CD14-positive monocyte (primary cell): ENCODE measurements at regions not wholly inside any gene's neighbourhood (a gene's known extent, or its start where the extent isn't known, plus 50 kb on each side); places are given as distances from the start of the nearest gene placed in this dataset.

Source experiments
- DNase-seq, 3 donors: peaks; one replicate each; pipeline ENCODE4 v3.0.0-alpha.2; 2011 to 2022
- H2AFZ ChIP-seq: 2 replicates; pipeline ENCODE4 v1.6.0; 2012; ENCODE audit warnings: mild to moderate bottlenecking, low read depth, low read length, inconsistent platforms; ENCODE audit not compliant: insufficient read depth, poor library complexity, severe bottlenecking
- H3K27ac ChIP-seq, 2 donors: 1 replicate in 1 of 2; 2 replicates in 1 of 2; pipeline ENCODE4 v1.5.1; 2012 to 2013; ENCODE audit warnings: low read length in 2 of 2, control low read depth in 1 of 2, inconsistent platforms in 1 of 2, low read depth in 1 of 2, mild to moderate bottlenecking in 1 of 2
- H3K27me3 ChIP-seq, 2 donors: one replicate each; pipeline versions ENCODE4 v1.6.0 to v1.6.1; 2011 to 2013; ENCODE audit warnings: low read length in 2 of 2; ENCODE audit not compliant: control insufficient read depth in 2 of 2, insufficient read depth in 2 of 2
- H3K36me3 ChIP-seq, 2 donors: replicated peaks in 1 of 2; 1 replicate in 1 of 2; 2 replicates in 1 of 2; pipeline versions ENCODE4 v1.5.1 to v1.6.1; 2012 to 2013; ENCODE audit warnings: low read length in 2 of 2, control low read depth in 1 of 2, inconsistent platforms in 1 of 2, mild to moderate bottlenecking in 1 of 2; ENCODE audit not compliant: insufficient read depth in 2 of 2, control insufficient read depth in 1 of 2
- H3K4me1 ChIP-seq, 2 donors: 1 replicate in 1 of 2; 2 replicates in 1 of 2; pipeline versions ENCODE4 v1.5.1 to v1.6.1; 2012 to 2013; ENCODE audit warnings: low read length in 2 of 2, control low read depth in 1 of 2, inconsistent platforms in 1 of 2, mild to moderate bottlenecking in 1 of 2, moderate library complexity in 1 of 2; ENCODE audit not compliant: insufficient read depth in 2 of 2, control insufficient read depth in 1 of 2
- H3K4me2 ChIP-seq: replicated peaks from 2 replicates; pipeline ENCODE3; 2012; ENCODE audit warnings: low read length, moderate library complexity, mild to moderate bottlenecking; ENCODE audit not compliant: poor library complexity, severe bottlenecking; ENCODE audit errors: extremely low read depth
- H3K4me3 ChIP-seq, 3 experiments: fragments of 200-600 bp in 1 of 3; sonication (generic) in 1 of 3; replicated peaks in 1 of 3; 1 replicate in 2 of 3; 2 replicates in 1 of 3; pipeline ENCODE4 v1.5.1; 2011 to 2013; ENCODE audit warnings: low read length in 3 of 3, mild to moderate bottlenecking in 3 of 3, control low read depth in 2 of 3, low read depth in 2 of 3, inconsistent platforms in 1 of 3, moderate library complexity in 1 of 3
- H3K79me2 ChIP-seq: 2 replicates; pipeline ENCODE4 v1.6.0; 2012; ENCODE audit warnings: mild to moderate bottlenecking, control low read depth, inconsistent platforms, low read length, moderate library complexity; ENCODE audit not compliant: insufficient read depth
- H3K9ac ChIP-seq: 2 replicates; pipeline ENCODE4 v1.6.0; 2017; ENCODE audit warnings: low read length, mild to moderate bottlenecking; ENCODE audit not compliant: insufficient read depth, poor library complexity, severe bottlenecking
- H3K9me3 ChIP-seq, 2 donors: replicated peaks in 1 of 2; 1 replicate in 1 of 2; 2 replicates in 1 of 2; pipeline versions ENCODE4 v1.5.1 to v1.6.1; 2012 to 2013; ENCODE audit warnings: low read length in 2 of 2, control low read depth in 1 of 2; ENCODE audit not compliant: control insufficient read depth in 1 of 2, insufficient read depth in 1 of 2
- H4K20me1 ChIP-seq: 2 replicates; pipeline ENCODE4 v1.6.0; 2012; ENCODE audit warnings: mild to moderate bottlenecking, low read length, control low read depth, moderate library complexity; ENCODE audit not compliant: insufficient read depth
- H3K27ac Mint-ChIP-seq, 7 donors: one replicate each; pipeline ENCODE4 v1.8.0; 2020; ENCODE audit warnings: mild to moderate bottlenecking in 7 of 7, mixed read lengths in 7 of 7, moderate library complexity in 6 of 7, inconsistent platforms in 2 of 7
- H3K27me3 Mint-ChIP-seq, 3 donors: one replicate each; pipeline ENCODE4 v1.8.0; 2021 to 2022; ENCODE audit warnings: low read depth in 3 of 3, mild to moderate bottlenecking in 3 of 3, mixed read lengths in 3 of 3, moderate library complexity in 3 of 3, inconsistent platforms in 1 of 3
- H3K36me3 Mint-ChIP-seq, 2 donors: one replicate each; pipeline ENCODE4 v1.8.0; 2020; ENCODE audit warnings: mixed read lengths in 2 of 2, inconsistent platforms in 1 of 2, mild to moderate bottlenecking in 1 of 2
- H3K4me1 Mint-ChIP-seq: one replicate; pipeline ENCODE4 v1.8.0; 2020; ENCODE audit warnings: mild to moderate bottlenecking, mixed read lengths
- H3K4me3 Mint-ChIP-seq, 2 donors: one replicate each; pipeline ENCODE4 v1.8.0; 2020; ENCODE audit warnings: mild to moderate bottlenecking in 2 of 2, mixed read lengths in 2 of 2, moderate library complexity in 1 of 2
- H3K9me3 Mint-ChIP-seq, 7 donors: one replicate each; pipeline ENCODE4 v1.8.0; 2020 to 2022; ENCODE audit warnings: mixed read lengths in 7 of 7, mild to moderate bottlenecking in 6 of 7, moderate library complexity in 6 of 7, inconsistent platforms in 2 of 7
- CTCF ChIP-seq: fragments of 200-600 bp; IDR thresholded peaks from one replicate; pipeline ENCODE4 v1.8.0; 2022; ENCODE audit warnings: antibody characterized with exemption, mild to moderate bottlenecking
- WGBS: methylation state at CpG from one replicate; pipeline ENCODE4 v1.1.5; 2013; ENCODE audit warnings: missing lambda C conversion rate; ENCODE audit not compliant: insufficient coverage; 5-methylcytosine and 5-hydroxymethylcytosine counted together
- intact Hi-C, 2 donors: fragments of 100-400 bp; cut with micrococcal nuclease; formaldehyde crosslinking; loops; one replicate each; pipeline versions ENCODE4 v1.15.0 to v1.15.1; 2023

GRCh38 chr10:1980459-1980858 is 243.1 kb upstream of the ADARB2 start:
- H3K4me1 Mint-ChIP-seq, result no peaks in the 10 kb centered on the region
- H3K4me3 Mint-ChIP-seq, result no peak overlapping the region
- Histone ChIP-seq H2AFZ (no peak overlapping the region), H3K9me3 (peaks cover 0 to 11% of the 10 kb centered on the region in 2 donors), H3K27ac (no peak overlapping the region), H4K20me1 (no peaks in the 10 kb centered on the region), H3K9ac (no peak overlapping the region), H3K4me1 (no peaks in the 10 kb centered on the region), H3K4me3 (no peak overlapping the region), H3K36me3 (no peaks in the 10 kb centered on the region), H3K79me2 (no peaks in the 10 kb centered on the region), H3K4me2 (no peak overlapping the region), H3K27me3 (no peaks in the 10 kb centered on the region)
- H3K36me3 Mint-ChIP-seq, result no peaks in the 10 kb centered on the region
- no peak overlapping the region for H3K27ac Mint-ChIP-seq
- 70% methylated on average over 2 of the region's 3 CpGs for WGBS
- peaks cover 0 to 15% (median 6%) of the 10 kb centered on the region in 7 donors for H3K9me3 Mint-ChIP-seq
- peaks cover 0 to 4% (median 4%) of the 10 kb centered on the region in 3 donors for H3K27me3 Mint-ChIP-seq
- no peak for DNase-seq
- intact Hi-C loops, result no loop called here
- TF ChIP-seq CTCF, result no peak

GRCh38 chr10:1978584-1978983 is 241.3 kb upstream of the ADARB2 start:
- H3K4me2 ChIP-seq, result no peak overlapping the region
- no peak for DNase-seq
- no peak overlapping the region for H2AFZ ChIP-seq
- 45% methylated on average over 1 of the region's 3 CpGs for WGBS
- no peaks in the 10 kb centered on the region for H3K79me2 ChIP-seq
- Mint-ChIP-seq H3K36me3 (no peaks in the 10 kb centered on the region), H3K4me1 (no peaks in the 10 kb centered on the region), H3K27ac (no peak overlapping the region), H3K4me3 (no peak overlapping the region), H3K27me3 (peaks cover 0 to 4% (median 2%) of the 10 kb centered on the region in 3 donors), H3K9me3 (peaks cover 0 to 12% (median 6%) of the 10 kb centered on the region in 7 donors)
- H3K9me3 ChIP-seq, result peaks cover 0 to 5% of the 10 kb centered on the region in 2 donors
- no peaks in the 10 kb centered on the region for H3K4me1 ChIP-seq
- H3K27me3 ChIP-seq, result no peaks in the 10 kb centered on the region
- H3K27ac ChIP-seq, result no peak overlapping the region
- intact Hi-C loops, result no loop called here
- H3K4me3 ChIP-seq, result no peak overlapping the region
- H3K36me3 ChIP-seq, result no peaks in the 10 kb centered on the region
- H4K20me1 ChIP-seq, result no peaks in the 10 kb centered on the region
- no peak overlapping the region for H3K9ac ChIP-seq
- no peak for TF ChIP-seq CTCF
